GM18907 (cell line): ENCODE measurements at regions not wholly inside any gene's neighbourhood (a gene's known extent, or its start where the extent isn't known, plus 50 kb on each side); places are given as distances from the start of the nearest gene placed in this dataset.

ENCODE experiments used
- ATAC-seq: cut with Tn5 transposase; IDR thresholded peaks from one replicate; pipeline ENCODE4 v1.9.1; 2021; ENCODE audit warnings: mild to moderate bottlenecking, moderate library complexity; ENCODE audit not compliant: unreplicated experiment

DNA sequence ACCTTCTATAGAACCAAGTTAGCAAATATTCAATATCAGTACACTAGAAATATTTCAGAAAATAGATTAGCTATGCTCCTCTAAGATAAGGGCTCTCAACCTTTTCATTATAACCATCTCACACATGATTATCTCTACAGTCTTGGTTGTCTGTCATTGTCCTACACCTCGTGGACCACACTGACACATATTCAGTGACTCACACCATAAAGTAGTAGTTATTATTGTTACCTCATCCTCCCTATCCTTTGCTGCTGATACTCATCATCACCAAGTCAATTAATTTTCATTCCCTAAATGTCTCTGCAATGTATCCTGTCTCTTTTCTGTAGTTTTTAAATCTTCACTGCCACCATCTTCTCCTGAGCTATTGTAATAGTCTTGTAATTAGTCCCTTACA, 1309.2 kb upstream of the C9orf72 start:
- ATAC-seq, result no peak

- ATAC-seq, result no peak
Measured at GRCh38 chr9:28883234-28883633, 1310.0 kb upstream of the C9orf72 start.

DNA sequence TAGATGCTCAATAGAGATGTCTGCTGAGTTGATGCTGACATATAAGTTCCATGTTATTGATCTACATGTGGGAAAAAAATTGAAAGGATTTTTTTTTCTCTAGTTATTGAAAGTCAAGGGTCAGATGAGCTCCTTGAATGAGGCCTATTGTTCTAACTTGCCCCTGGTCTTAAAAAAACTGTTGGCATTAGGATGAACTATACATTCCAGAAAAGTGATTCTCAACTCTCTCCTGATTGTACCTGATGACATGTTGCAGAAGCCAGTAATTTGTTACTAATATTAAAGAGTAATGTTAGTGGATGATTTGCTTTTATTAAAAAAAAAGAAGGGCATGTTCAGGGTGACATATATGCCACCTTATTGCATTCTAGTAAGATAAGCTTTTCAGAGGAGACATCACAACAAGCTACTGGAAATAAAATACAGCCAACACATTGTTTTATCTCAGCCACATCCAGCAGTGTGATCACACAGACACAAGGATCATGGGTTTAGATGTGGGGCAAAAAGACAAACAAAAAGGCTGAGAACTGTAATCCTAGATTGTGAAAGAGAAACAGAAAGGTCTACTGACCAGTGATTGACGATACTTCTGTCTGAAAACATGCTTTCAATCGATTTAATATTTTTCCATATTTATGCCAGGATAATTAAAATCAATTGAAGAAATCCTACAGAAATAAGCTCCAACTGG, 1314.1 kb upstream of the C9orf72 start:
- no peak for ATAC-seq

- no peak for ATAC-seq
Measured at GRCh38 chr9:28888806-28889205, 1315.5 kb upstream of the C9orf72 start.

- ATAC-seq, result no peak
Measured at GRCh38 chr9:28892538-28892937, 1319.3 kb upstream of the C9orf72 start.

- no peak for ATAC-seq
Measured at GRCh38 chr9:28899267-28899666, 1326.0 kb upstream of the C9orf72 start.

DNA sequence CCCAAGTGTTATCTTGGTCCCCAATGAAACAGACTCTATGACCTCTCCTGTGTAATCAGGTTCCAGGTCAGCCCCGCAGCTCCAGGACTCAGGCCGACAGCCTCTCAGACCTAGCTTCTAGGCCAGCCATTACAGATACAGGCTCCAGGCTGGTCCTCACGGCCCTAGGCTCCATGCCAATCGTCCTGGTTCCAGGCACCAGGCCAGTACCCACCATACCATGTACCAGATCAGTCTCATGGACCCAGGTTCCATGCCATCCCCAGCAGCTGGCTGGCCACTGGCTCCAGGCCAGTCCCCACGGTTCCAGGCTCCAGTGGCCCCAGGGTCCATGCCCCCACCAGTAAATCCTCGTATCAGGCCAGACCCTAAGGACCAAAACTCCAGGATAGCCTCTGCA, 1326.6 kb upstream of the C9orf72 start:
- ATAC-seq, result no peak

- ATAC-seq, result no peak
Measured at GRCh38 chr9:28900406-28900805, 1327.1 kb upstream of the C9orf72 start.

- no peak for ATAC-seq
Measured at GRCh38 chr9:28909526-28909925, 1336.2 kb upstream of the C9orf72 start.

DNA sequence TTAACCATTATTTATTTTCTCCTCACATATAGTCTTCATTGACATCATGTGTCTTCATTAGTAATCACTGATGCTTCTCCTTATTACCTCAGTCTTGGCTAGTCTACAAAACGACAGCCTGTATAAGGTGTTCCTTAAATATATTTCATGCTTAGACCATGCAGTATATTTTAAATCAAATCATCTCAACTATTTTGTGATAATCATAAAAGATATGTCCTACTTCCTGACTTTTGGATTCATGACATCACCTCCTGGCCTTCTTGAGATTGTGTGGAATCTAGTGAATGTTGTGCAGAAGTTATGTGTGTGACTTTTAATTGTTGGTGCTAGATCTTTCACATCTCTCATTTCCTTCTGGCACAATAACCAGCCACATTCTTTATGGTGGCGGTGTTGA, 1339.3 kb upstream of the C9orf72 start:
- no peak for ATAC-seq

- no peak for ATAC-seq
Measured at GRCh38 chr9:28915202-28915930, 1342.1 kb upstream of the C9orf72 start.

GRCh38 chr9:28916348-28916747, 1343.1 kb upstream of the C9orf72 start:
- ATAC-seq, result no peak

GRCh38 chr9:28921857-28922500, 1348.7 kb upstream of the C9orf72 start:
- no peak for ATAC-seq

DNA sequence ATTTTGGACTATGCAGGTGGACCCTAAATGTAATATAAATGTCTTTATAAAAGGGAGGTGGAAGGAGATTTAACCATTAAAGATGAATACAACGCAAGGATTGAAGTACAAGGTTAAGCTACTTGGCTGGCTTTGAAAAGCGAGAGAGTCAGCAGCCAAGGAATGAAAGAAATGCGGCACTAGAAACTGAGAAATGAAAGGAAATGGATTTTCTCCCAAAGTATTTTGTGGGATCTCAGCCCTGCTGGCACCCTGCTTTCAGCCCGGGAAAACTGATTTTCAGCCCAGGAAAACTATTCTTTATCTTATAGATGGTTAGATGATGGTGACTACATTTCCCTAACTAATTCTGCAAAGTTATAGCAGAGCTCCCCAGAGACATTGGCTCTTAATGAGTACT, 1349.6 kb upstream of the C9orf72 start:
- no peak for ATAC-seq

- no peak for ATAC-seq
Measured at GRCh38 chr9:28923351-28923750, 1350.1 kb upstream of the C9orf72 start.

GRCh38 chr9:28925157-28925556, 1351.9 kb upstream of the C9orf72 start:
- ATAC-seq, result no peak

DNA sequence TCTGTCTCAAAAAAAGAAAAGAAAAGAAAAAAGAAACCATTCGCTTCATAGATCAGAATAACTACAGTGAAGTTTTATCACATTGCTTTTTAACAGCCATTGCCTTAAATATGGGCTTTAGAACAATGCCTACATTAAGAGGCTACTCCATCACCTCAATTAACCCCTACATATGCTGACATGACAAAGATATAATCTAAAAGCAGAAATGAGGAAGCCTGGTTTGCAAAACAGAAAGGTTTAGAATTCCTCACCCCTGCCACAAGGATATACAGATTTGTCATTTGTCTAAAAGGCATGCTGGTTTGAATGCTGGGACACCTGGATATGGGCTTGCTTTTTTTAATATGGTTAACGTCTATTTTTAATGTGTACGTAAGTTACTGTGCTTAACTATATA, 1353.0 kb upstream of the C9orf72 start:
- ATAC-seq, result no peak

GRCh38 chr9:28927691-28928090, 1354.4 kb upstream of the C9orf72 start:
- no peak for ATAC-seq

- ATAC-seq, result no peak
Measured at GRCh38 chr9:28929433-28929832, 1356.2 kb upstream of the C9orf72 start.

GRCh38 chr9:28930766-28931165, 1357.5 kb upstream of the C9orf72 start:
- ATAC-seq, result no peak

- no peak for ATAC-seq
Measured at GRCh38 chr9:28934111-28934510, 1360.8 kb upstream of the C9orf72 start.

DNA sequence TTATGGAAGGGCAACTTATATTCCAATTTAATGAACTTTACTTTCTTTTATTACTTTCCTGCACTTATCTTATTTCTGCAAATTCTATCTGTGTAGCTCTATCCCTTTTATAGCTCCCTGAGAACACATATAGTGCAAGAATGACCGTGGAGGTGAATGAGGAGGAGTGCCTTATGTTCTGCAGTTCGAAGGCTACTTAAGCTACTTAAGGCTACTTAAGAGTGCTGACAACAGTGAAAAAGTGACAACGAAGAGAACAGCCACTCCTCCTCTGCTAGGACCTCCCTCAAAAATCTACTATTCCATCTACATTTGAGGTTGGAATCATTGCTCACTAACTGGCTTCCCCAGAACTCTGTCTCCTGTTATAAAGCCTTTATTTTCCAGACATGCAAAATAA, 1365.7 kb upstream of the C9orf72 start:
- ATAC-seq, result no peak
